Trophoblast cell (in vitro differentiated cells and primary cell): ENCODE measurements at regions not wholly inside any gene's neighbourhood (a gene's known extent, or its start where the extent isn't known, plus 50 kb on each side); places are given as distances from the start of the nearest gene placed in this dataset.

Experiments
- DNase-seq, 2 donors: peaks; one replicate each; pipeline ENCODE4 v3.0.0-alpha.2; 2016
- H2AFZ ChIP-seq: 2 replicates; pipeline ENCODE4 v1.6.1; 2013; ENCODE audit warnings: low read length, moderate library complexity, mild to moderate bottlenecking; ENCODE audit not compliant: insufficient read depth, poor library complexity
- H2AK5ac ChIP-seq: 2 replicates; pipeline ENCODE4 v1.6.1; 2013; ENCODE audit warnings: mild to moderate bottlenecking, low read length
- H2BK120ac ChIP-seq: 2 replicates; pipeline ENCODE4 v1.6.1; 2013; ENCODE audit warnings: low read length, mild to moderate bottlenecking, moderate library complexity; ENCODE audit not compliant: insufficient read depth, poor library complexity
- H2BK12ac ChIP-seq: 2 replicates; pipeline ENCODE4 v1.6.1; 2013; ENCODE audit warnings: mild to moderate bottlenecking, low read length, moderate library complexity
- H2BK5ac ChIP-seq: 2 replicates; pipeline ENCODE4 v1.6.1; 2013; ENCODE audit warnings: low read length, low read depth, moderate library complexity, mild to moderate bottlenecking; ENCODE audit not compliant: poor library complexity
- H3K14ac ChIP-seq: 2 replicates; pipeline ENCODE4 v1.6.1; 2013; ENCODE audit warnings: mild to moderate bottlenecking, low read length
- H3K18ac ChIP-seq: 2 replicates; pipeline ENCODE4 v1.6.1; 2013; ENCODE audit warnings: mild to moderate bottlenecking, low read length
- H3K23ac ChIP-seq: 2 replicates; pipeline ENCODE4 v1.6.1; 2013; ENCODE audit warnings: low read length
- H3K27ac ChIP-seq: 2 replicates; pipeline ENCODE4 v1.5.1; 2013; ENCODE audit warnings: low read depth, mild to moderate bottlenecking, inconsistent platforms, low read length, moderate library complexity
- H3K27me3 ChIP-seq: 2 replicates; pipeline ENCODE4 v1.6.1; 2013; ENCODE audit warnings: inconsistent platforms, mild to moderate bottlenecking, low read length, moderate library complexity; ENCODE audit not compliant: insufficient read depth
- H3K36me3 ChIP-seq, 2 experiments: 1 replicate in 1 of 2; 2 replicates in 1 of 2; pipeline ENCODE4 v1.6.1; 2013; ENCODE audit warnings: low read length in 2 of 2, mild to moderate bottlenecking in 2 of 2, moderate library complexity in 1 of 2; ENCODE audit not compliant: insufficient read depth in 2 of 2, control insufficient read depth in 1 of 2
- H3K4ac ChIP-seq: 2 replicates; pipeline ENCODE4 v1.6.1; 2013; ENCODE audit warnings: low read depth, mild to moderate bottlenecking, low read length, moderate library complexity
- H3K4me1 ChIP-seq, 2 experiments: 1 replicate in 1 of 2; 2 replicates in 1 of 2; pipeline ENCODE4 v1.6.1; 2013; ENCODE audit warnings: low read length in 2 of 2, mild to moderate bottlenecking in 2 of 2, moderate library complexity in 1 of 2; ENCODE audit not compliant: insufficient read depth in 2 of 2, control insufficient read depth in 1 of 2
- H3K4me2 ChIP-seq: 2 replicates; pipeline ENCODE4 v1.6.1; 2013; ENCODE audit warnings: inconsistent platforms, mild to moderate bottlenecking, low read length, moderate library complexity
- H3K4me3 ChIP-seq: 2 replicates; pipeline ENCODE4 v1.5.1; 2013; ENCODE audit warnings: mild to moderate bottlenecking, low read depth, low read length, inconsistent platforms
- H3K79me1 ChIP-seq: one replicate; pipeline ENCODE4 v1.6.1; 2013; ENCODE audit warnings: low read length
- H3K79me2 ChIP-seq: 2 replicates; pipeline ENCODE4 v1.6.1; 2013; ENCODE audit warnings: low read length, mild to moderate bottlenecking; ENCODE audit not compliant: control insufficient read depth, insufficient read depth, poor library complexity
- H3K9ac ChIP-seq: 2 replicates; pipeline ENCODE4 v1.6.1; 2013; ENCODE audit warnings: mild to moderate bottlenecking, low read length
- H3K9me3 ChIP-seq: 2 replicates; pipeline ENCODE4 v1.6.1; 2013; ENCODE audit warnings: low read depth, mild to moderate bottlenecking, control low read depth, inconsistent platforms, low read length; ENCODE audit not compliant: insufficient read depth
- H4K12ac ChIP-seq: 2 replicates; pipeline ENCODE4 v1.6.1; 2013; ENCODE audit warnings: low read depth, mild to moderate bottlenecking, low read length, moderate library complexity
- H4K8ac ChIP-seq: 2 replicates; pipeline ENCODE4 v1.6.1; 2013; ENCODE audit warnings: low read depth, mild to moderate bottlenecking, low read length, moderate library complexity
- H4K91ac ChIP-seq: one replicate; pipeline ENCODE4 v1.6.1; 2013; ENCODE audit warnings: low read depth, mild to moderate bottlenecking, low read length, moderate library complexity
- WGBS: extraction: QIAGEN DNeasy Blood & Tissue Kit; methylation state at CpG from one replicate; pipeline ENCODE4 v1.1.7; 2013; ENCODE audit warnings: missing lambda C conversion rate; ENCODE audit not compliant: insufficient read length, insufficient coverage; ENCODE audit errors: extremely low coverage; 5-methylcytosine and 5-hydroxymethylcytosine counted together

DNA sequence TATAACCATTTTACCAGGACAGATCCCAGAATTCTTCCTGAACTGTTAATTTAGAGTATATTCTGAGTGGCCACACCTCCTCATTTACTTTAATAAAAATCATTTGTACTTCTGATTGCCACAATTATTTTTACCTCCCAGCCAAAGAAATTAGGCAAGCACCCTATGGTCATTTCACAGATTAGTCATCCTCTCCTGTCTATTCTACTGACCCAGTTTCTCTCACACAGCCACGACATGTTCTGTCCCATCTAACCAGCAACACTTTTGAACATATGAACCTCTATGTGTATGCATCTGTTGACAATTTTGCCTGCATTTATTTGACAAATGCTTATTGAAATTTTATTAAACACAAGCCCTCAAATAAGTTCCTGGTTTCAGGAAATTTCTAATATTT lies 202.6 kb upstream of the STXBP5 start:
- Histone ChIP-seq H3K4ac (no peak overlapping the region), H3K4me1 (no peaks in the 10 kb centered on the region), H2AK5ac (no peak overlapping the region), H4K8ac (no peak overlapping the region), H3K23ac (no peak overlapping the region), H3K9me3 (no peaks in the 10 kb centered on the region), H3K4me2 (no peak overlapping the region), H2BK5ac (no peak overlapping the region), H3K18ac (no peak overlapping the region), H2BK120ac (no peak overlapping the region), H3K79me1 (no peaks in the 10 kb centered on the region), H3K9ac (no peak overlapping the region), H2AFZ (no peak overlapping the region), H4K91ac (no peak overlapping the region), H3K4me3 (no peak overlapping the region), H3K36me3 (no peaks in the 10 kb centered on the region), H3K27ac (no peak overlapping the region), H3K79me2 (no peaks in the 10 kb centered on the region), H4K12ac (no peak overlapping the region), H2BK12ac (no peak overlapping the region), H3K27me3 (no peaks in the 10 kb centered on the region), H3K14ac (no peak overlapping the region)
- no peak for DNase-seq
- no CpG with 5 or more reads among the region's 1 CpG for WGBS

DNA sequence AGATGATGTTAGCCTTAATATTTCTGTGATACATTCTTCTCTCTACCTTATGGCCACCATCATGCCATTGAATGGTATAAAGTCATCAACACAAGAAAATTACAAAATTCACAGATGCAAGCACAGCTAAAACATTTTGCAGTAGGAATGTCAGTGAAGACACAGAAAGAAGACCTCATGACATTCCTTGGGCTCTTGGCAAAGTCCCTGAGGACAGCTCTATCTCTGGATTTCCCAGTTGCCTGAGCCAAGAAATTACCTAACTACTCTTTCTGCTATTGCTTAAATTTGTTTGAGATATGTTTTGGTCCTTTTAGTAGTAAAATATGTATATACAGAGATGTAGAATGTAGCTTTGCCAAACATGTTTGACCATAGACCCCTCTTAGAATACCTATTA lies 201.0 kb upstream of the STXBP5 start:
- H3K23ac ChIP-seq = no peak overlapping the region
- H3K27me3 ChIP-seq = no peaks in the 10 kb centered on the region
- H3K4ac ChIP-seq = no peak overlapping the region
- H2BK5ac ChIP-seq = no peak overlapping the region
- H3K14ac ChIP-seq = no peak overlapping the region
- H4K8ac ChIP-seq = no peak overlapping the region
- no peaks in the 10 kb centered on the region for H3K4me1 ChIP-seq
- no peak overlapping the region for H2BK120ac ChIP-seq
- no peaks in the 10 kb centered on the region for H3K79me2 ChIP-seq
- no peak overlapping the region for H4K12ac ChIP-seq
- H3K9ac ChIP-seq = no peak overlapping the region
- no peak overlapping the region for H3K4me2 ChIP-seq
- H4K91ac ChIP-seq = no peak overlapping the region
- H3K79me1 ChIP-seq = no peaks in the 10 kb centered on the region
- no peak overlapping the region for H2AFZ ChIP-seq
- H2BK12ac ChIP-seq = no peak overlapping the region
- H3K18ac ChIP-seq = no peak overlapping the region
- H3K27ac ChIP-seq = no peak overlapping the region
- H3K9me3 ChIP-seq = no peaks in the 10 kb centered on the region
- no peak overlapping the region for H3K4me3 ChIP-seq
- H2AK5ac ChIP-seq = no peak overlapping the region
- no peak for DNase-seq
- H3K36me3 ChIP-seq = no peaks in the 10 kb centered on the region

DNA sequence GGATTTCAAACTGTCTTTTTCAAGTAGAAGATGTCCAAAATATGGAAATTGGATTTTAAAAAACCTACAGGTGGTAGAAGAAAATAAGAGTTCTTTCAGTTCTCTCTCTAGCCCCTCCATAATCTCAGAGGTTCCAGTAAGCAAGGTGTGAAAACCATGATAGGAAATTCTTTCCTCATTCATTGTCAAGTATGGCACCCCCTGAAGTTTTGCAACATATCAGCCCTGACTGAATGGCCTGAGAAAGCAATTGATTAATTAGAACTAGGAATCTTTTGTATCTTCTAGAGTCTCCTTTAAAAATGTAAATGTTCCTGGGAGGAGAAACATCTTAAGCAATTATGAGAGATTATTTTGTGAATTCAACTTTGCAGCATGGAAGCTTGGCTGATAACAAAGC lies 198.7 kb upstream of the STXBP5 start:
- Histone ChIP-seq H3K4me2 (no peak overlapping the region), H3K4me1 (no peaks in the 10 kb centered on the region), H3K9me3 (no peaks in the 10 kb centered on the region), H3K27ac (no peak overlapping the region), H4K12ac (no peak overlapping the region), H3K9ac (no peak overlapping the region), H3K4ac (no peak overlapping the region), H2BK120ac (no peak overlapping the region), H3K14ac (no peak overlapping the region), H3K79me1 (no peaks in the 10 kb centered on the region), H2AFZ (no peak overlapping the region), H3K4me3 (no peak overlapping the region), H4K91ac (no peak overlapping the region), H2BK12ac (no peak overlapping the region), H3K23ac (no peak overlapping the region), H2BK5ac (no peak overlapping the region), H3K18ac (no peak overlapping the region), H4K8ac (no peak overlapping the region), H3K36me3 (no peaks in the 10 kb centered on the region), H3K79me2 (no peaks in the 10 kb centered on the region), H2AK5ac (no peak overlapping the region), H3K27me3 (no peaks in the 10 kb centered on the region)
- DNase-seq = no peak

DNA sequence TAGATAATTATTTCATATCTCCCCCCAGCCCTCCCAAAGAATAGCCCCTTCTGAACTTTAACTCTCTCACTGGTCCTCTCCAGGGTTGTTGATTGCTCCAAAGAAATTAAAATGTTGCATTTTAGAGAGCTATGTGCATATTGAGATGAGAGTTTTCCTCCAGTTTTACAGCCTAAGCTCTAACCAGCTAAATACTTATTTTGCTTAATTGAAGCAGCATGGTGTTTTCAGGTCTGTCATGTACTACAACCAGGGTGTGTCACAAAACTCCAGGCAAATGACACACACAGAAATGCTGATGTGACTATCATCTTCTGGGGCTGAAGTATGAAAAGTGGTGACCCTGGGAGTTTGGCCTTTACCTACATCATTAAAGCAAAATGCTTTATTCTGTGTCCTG lies 196.8 kb upstream of the STXBP5 start:
- Histone ChIP-seq H3K4me3 (no peak overlapping the region), H2BK12ac (no peak overlapping the region), H3K9me3 (no peaks in the 10 kb centered on the region), H4K8ac (no peak overlapping the region), H3K18ac (no peak overlapping the region), H2BK5ac (no peak overlapping the region), H3K27me3 (no peaks in the 10 kb centered on the region), H2BK120ac (no peak overlapping the region), H3K4me2 (no peak overlapping the region), H3K9ac (no peak overlapping the region), H3K14ac (no peak overlapping the region), H3K4me1 (no peaks in the 10 kb centered on the region), H4K91ac (no peak overlapping the region), H3K4ac (no peak overlapping the region), H3K79me1 (no peaks in the 10 kb centered on the region), H3K36me3 (no peaks in the 10 kb centered on the region), H4K12ac (no peak overlapping the region), H3K23ac (no peak overlapping the region), H2AK5ac (no peak overlapping the region), H2AFZ (no peak overlapping the region), H3K27ac (no peak overlapping the region), H3K79me2 (no peaks in the 10 kb centered on the region)
- no peak for DNase-seq

DNA sequence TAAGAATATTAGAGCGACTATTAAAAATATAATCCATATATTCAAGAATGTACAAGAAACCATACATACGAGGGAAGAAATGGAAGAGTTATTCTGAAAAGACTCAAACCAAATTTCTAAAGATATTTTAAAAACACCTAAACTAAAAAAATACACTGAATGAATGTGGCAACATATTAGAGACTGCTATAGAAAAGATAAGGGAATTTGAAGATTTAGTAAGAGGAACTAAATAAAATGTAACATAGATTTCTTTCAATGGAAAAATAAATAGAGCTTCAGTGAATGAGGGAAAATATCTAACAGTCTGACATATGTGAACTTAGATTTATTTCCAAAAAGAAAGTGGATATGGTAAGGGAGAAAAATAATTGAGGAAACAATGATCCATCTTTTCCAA lies 194.9 kb upstream of the STXBP5 start:
- no peak overlapping the region for H2AFZ ChIP-seq
- DNase-seq = no peak
- H3K4me2 ChIP-seq = no peak overlapping the region
- no peaks in the 10 kb centered on the region for H3K79me2 ChIP-seq
- no CpG with 5 or more reads among the region's 2 CpGs for WGBS
- H3K79me1 ChIP-seq = no peaks in the 10 kb centered on the region
- no peak overlapping the region for H4K12ac ChIP-seq
- H2AK5ac ChIP-seq = no peak overlapping the region
- H3K9me3 ChIP-seq = no peaks in the 10 kb centered on the region
- no peak overlapping the region for H2BK5ac ChIP-seq
- H4K91ac ChIP-seq = no peak overlapping the region
- H3K4me1 ChIP-seq = no peaks in the 10 kb centered on the region
- H3K27me3 ChIP-seq = no peaks in the 10 kb centered on the region
- no peak overlapping the region for H3K18ac ChIP-seq
- no peak overlapping the region for H2BK120ac ChIP-seq
- no peak overlapping the region for H3K14ac ChIP-seq
- H3K4me3 ChIP-seq = no peak overlapping the region
- H3K36me3 ChIP-seq = no peaks in the 10 kb centered on the region
- no peak overlapping the region for H3K27ac ChIP-seq
- no peak overlapping the region for H4K8ac ChIP-seq
- no peak overlapping the region for H3K4ac ChIP-seq
- H2BK12ac ChIP-seq = no peak overlapping the region
- H3K9ac ChIP-seq = no peak overlapping the region
- no peak overlapping the region for H3K23ac ChIP-seq
